ENCODE measurements at regions not wholly inside any gene's neighbourhood (a gene's known extent, or its start where the extent isn't known, plus 50 kb on each side); places are given as distances from the start of the nearest gene placed in this dataset.

GRCh38 chr11:26777372-26777808 is 55.5 kb upstream of the SLC5A12 start:
- DNase-seq: peak in 1 of 2 donors; percentile 9

DNA sequence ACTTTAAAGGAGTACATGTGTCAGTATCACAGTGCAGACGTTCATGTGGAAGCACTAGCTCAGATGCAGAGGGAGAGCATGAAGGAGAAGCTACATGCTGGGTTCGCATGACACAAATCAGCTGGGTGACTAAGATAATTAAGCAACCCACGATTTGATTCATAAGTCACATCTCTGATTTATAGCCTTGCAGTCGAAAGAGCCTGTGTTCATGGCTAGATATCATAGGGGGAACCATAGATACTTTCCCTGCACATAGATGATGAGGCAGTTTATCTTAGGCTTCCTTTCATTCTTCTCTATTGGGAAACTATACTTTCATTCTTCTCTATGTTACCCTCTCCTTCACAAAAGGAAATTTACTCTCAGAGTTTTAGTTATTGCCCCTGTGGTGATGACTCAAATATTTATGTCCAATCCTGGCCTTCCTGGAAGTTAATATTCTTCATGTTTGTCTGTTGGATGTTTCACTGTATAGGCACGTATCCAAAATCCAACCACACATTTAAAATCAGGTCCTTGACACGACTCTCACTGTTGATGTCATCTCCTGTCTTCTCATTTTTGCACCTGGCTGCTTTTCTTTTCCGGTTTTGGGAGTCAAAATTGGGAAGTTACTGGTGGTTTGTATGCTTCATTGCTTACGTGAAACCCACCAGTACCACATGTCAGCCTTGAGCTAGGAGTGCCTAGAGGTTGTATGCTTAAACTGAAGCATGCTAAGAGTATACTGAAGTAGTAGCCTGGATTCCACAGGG is 56.3 kb upstream of the SLC5A12 start:
- DNase-seq: no peak

GRCh38 chr11:26779074-26779865 is 57.4 kb upstream of the SLC5A12 start:
- DNase-seq: no peak

DNA sequence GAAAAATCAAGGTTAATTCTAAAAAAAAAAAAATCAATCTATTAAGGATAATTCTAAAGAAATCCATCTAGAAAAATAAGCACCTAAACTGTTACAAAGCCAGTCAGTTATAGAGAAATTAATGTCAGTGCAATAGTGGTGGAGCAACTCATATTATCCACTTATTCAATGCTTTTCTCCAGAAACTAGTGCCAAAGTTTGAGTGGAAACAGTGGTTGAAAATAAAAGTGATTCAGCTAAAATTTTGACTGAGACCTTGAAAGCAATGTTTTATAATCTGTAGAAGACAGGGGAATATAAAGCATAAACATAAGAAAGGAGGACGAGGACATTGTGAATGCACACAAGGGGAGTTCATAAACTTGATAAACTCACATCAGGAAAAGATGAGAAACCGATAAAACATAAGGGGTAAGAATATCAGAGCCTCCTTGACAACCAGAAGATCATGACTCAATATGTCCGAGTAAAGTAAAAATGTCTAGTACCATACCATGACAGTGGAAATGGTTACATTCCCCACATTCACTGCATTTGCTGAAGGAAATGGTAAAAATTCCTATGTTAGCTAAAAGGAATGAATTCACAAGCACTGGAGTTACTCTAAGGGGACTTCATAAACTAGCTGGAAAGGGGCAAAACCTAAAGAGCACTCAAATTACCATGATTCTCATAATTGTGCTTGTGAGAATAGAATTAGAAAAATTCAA is 58.7 kb upstream of the SLC5A12 start:
- no peak for DNase-seq

DNA sequence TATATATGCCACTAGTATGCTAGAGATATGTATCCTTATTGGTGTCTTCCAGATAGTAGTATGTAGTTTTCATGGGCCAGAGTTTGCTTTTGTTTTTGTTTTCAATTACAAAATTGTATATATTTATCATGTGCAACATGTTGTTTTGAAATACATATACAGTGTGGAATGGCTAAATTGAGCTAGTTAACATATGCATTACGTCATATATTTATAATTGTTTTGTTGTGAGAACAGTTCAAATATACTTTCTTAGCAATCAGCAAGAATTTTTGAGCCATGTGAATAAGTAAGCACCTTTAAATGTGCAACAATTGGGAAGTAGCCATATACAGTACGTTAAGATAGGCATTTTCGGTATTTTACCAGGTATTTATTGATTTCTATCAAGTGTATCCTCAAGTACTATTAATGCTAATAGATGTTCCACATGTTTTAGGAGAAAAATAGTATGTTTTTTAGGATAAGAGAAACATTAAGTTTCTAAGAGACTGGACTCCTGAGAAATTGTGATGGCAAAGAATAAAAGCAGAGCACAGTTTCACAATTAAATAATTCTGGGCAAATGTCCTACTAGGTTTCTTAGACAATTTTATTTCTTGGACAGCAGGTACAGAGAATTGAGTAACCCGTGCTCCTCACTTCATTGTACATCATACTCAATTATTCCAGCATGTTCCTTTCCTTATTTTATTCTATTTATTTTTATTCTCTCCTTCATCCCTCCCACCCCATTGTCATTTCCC is 60.5 kb upstream of the SLC5A12 start:
- DNase-seq: no peak

GRCh38 chr11:26783997-26784396 is 62.1 kb upstream of the SLC5A12 start:
- no peak for DNase-seq

GRCh38 chr11:26790738-26791137 is 68.9 kb upstream of the SLC5A12 start:
- DNase-seq: no peak

DNA sequence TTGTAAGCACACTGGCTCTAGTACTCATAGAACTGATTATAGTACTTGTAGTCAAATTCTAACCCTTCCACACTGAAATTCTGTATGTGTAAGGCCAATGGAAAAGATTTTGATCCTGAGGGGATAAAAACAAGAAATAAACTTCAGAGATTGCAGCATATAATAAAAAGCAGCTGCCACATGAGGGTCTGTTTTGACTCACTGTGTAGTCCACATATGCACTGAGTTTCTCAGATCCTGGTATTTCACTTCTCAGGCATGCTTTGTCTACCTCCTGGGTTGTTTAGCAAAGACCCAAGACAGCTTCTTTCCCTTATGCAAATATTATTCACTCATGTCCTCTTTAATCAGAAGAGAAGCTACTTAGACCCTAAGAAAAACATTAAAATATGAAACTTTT is 71.1 kb upstream of the SLC5A12 start:
- no peak for DNase-seq

DNA sequence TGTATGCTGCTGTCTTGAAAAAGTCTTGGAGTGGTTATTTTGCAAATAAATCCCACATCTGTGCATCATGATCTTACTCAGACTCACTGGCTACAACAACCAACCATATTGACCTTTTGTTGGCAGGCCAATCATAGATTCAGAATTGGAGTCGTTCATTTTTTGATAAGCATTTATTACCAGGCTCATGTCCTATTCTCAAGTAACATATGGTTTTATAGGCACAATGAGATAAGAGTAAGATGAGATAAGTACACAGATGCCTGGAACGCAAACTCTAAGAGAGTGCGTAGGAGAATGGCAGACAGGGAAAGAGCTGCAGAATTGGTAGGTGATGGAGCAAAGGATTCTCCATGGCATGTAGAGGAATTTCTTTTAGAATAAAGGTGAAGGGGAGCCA is 71.6 kb upstream of the SLC5A12 start:
- no peak for DNase-seq

DNA sequence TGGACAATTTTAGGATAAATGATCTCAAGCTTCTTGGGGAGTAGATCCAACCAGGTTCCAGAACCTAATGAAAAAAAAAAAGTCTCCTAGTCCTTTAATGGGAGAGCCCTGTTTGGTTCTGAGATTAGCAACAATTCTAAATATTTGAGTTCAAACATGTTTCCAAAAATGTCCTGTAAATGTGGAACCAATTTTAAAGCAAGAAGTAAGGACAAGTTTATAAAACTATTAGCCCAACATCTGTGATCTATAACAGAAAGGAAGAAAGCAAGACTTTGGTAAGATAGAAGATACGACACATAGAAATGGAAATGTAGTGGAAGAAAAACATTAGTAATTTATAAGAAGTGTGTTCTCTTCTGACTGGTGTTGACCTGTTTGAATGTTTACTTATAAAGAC is 79.7 kb upstream of the SLC5A12 start:
- DNase-seq: no peak

GRCh38 chr11:26805001-26805400 is 83.1 kb upstream of the SLC5A12 start:
- no peak for DNase-seq

- no peak for DNase-seq
These were observed 84.4 kb upstream of the SLC5A12 start for GRCh38 chr11:26806219-26806618.

- DNase-seq: no peak
These were observed 98.9 kb upstream of the SLC5A12 start for GRCh38 chr11:26820739-26821138.

GRCh38 chr11:26823963-26824362 is 102.1 kb upstream of the SLC5A12 start:
- DNase-seq: no peak

DNA sequence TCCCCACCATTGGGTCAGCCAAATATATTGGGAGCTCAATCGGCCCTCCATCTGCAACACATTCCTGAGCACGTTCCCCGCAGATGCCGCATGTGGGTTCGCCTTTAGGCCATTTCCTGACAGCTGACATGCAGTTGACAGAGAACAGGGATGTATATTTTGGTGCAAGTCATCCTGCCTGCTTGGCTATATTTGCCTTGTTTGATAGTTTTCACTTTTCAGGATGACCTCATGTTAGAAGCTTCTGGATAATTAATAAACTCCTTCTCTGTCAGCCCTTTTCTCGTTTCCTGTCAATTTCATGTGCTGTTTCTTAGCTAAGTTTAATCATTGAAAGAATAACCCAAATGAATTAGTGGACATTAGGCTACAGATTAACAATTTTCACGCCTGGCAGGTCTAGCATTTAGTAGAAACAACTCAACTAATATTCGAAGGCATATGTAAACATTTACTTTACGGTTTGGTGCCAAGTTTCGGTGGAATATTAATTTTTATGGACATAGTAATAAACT is 105.8 kb upstream of the SLC5A12 start:
- DNase-seq: no peak

GRCh38 chr11:26828288-26828687 is 106.4 kb upstream of the SLC5A12 start:
- DNase-seq: no peak

DNA sequence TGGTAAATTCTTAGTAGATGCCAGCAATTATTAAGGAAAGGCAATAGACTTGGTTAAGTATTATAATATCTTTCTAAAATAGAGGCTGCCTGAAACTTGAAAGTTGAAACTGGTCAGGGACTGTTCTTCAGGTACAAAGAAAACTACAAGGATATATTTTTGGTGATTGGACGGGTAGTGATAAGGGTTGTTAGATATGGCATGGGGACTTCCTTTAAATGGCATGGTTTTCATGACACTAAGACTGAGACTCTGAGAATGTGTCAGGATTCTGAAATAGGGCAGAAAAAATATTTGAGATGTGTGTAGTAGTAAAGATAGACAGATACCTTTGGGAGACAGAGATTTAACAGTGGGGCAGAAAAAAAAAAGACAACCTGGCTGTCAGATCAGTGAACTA is 108.4 kb upstream of the SLC5A12 start:
- no peak for DNase-seq

DNA sequence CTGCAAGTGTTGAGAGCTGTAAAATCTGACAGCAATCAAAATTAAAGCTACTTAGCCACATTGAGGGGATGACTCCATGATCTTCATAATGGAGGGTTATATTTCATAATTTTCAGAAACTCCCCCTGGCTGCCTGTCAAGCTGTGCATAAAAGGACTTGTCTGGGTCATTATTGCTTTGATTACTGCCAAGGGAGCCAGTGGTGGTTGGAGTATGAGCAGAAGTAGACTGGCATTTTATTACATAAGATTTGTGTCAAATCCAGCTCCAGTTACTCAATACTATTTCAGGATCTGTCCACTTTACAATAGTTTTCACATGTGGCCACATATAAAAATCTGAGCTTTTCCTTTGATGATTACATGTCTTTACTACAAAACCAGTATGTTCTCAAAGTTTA is 108.9 kb upstream of the SLC5A12 start:
- DNase-seq: no peak

DNA sequence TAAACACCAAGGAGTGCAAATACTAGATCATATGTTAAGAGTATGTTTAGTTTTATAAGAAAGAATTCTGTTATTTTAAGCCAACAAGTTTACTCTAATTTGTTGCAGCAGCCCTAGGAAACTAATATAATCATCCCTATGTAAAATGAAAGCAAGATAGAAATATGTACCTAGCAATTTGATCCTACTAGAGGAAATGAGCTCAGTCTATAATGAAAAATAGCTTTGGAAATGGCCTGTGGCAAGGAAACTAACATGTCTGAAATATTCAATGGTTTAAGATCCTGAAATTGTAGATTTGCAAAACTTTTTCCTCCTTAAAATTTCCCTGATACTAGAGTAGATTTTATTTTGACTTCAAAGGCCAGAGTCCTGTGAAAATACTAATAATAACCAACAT is 112.7 kb upstream of the SLC5A12 start:
- DNase-seq: no peak

DNA sequence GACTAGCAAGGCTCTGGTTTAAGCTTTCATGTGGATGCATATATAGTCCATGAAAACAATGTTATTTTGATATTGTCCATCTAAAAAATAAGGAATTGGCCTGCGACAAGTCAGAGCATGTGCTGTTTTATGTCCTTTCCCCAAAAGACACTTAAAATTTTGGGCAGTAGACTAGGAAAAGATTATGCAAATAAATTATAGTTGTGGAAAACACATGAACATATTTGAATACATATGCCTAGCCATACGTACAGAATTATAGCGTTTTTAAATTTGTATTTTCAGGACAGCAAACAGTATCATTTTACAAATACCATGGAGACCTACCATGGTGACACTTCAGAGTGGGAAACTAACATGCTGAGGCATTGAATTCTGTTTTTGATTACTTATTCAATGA is 113.8 kb upstream of the SLC5A12 start:
- no peak for DNase-seq

- no peak for DNase-seq
These were observed 115.3 kb upstream of the SLC5A12 start for GRCh38 chr11:26837154-26837553.
